Liver (tissue), 3 donors: ENCODE measurements at regions not wholly inside any gene's neighbourhood (a gene's known extent, or its start where the extent isn't known, plus 50 kb on each side); places are given as distances from the start of the nearest gene placed in this dataset.
"Not testable (repeated sequence)": the region's sequence is repeated elsewhere in the genome, so short reads cannot be mapped to it uniquely, and the experiment has no call there.

Source experiments
- EGR1 ChIP-seq, 2 donors: IDR thresholded peaks; 2 replicates each; pipeline ENCODE4 v1.6.1; 2016 to 2018; ENCODE audit warnings: antibody characterized with exemption in 2 of 2, low read depth in 2 of 2
- GABPA ChIP-seq, 2 donors: IDR thresholded peaks in 1 of 2; conservative IDR thresholded peaks in 1 of 2; 2 replicates each; pipeline ENCODE4 v1.6.1; 2016; ENCODE audit warnings: antibody characterized with exemption in 2 of 2, mild to moderate bottlenecking in 1 of 2, moderate library complexity in 1 of 2
- TAF1 ChIP-seq: conservative IDR thresholded peaks from 2 replicates; pipeline ENCODE4 v1.6.1; 2016; ENCODE audit warnings: antibody characterized with exemption, mild to moderate bottlenecking
- YY1 ChIP-seq: IDR thresholded peaks from 2 replicates; pipeline ENCODE4 v1.6.1; 2016; ENCODE audit warnings: antibody characterized with exemption, mild to moderate bottlenecking
- TF ChIP-seq, protein P1 (sequence below): IDR thresholded peaks from 2 replicates; pipeline ENCODE4 v1.6.1; 2016; ENCODE audit warnings: antibody characterized with exemption
- TF ChIP-seq, protein P2 (sequence below): fragments of 150-350 bp; IDR thresholded peaks from 2 replicates; pipeline ENCODE4 v1.5.1; 2017; ENCODE audit warnings: improper control_type of control experiment, low read depth, low read length; ENCODE audit not compliant: missing input control
- TF ChIP-seq, protein P3 (sequence below): IDR thresholded peaks from 2 replicates; pipeline ENCODE4 v1.6.1; 2016; ENCODE audit warnings: antibody characterized with exemption
- TF ChIP-seq, protein P4 (sequence below): IDR thresholded peaks from 2 replicates; pipeline ENCODE4 v1.6.1; 2016; ENCODE audit warnings: antibody characterized with exemption, mild to moderate bottlenecking
- donor health status: healthy.
- donor health status: healthy.

DNA sequence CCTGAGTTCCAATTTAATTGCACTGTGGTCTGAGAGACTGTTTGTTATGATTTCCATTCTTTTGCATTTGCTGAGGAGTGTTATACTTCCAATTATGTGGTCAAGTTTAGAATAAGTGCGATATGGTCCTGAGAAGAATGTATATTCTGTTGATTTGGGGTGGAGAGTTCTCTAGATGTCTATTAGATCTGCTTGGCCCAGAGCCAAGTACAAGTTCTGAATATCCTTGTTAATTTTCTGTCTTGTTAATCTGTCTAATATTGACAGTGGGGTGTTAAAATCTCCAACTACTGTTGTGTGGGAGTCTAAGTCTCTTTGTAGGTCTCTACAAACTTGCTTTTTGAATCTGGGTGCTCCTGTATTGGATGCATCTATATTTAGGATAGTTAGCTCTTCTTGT lies 146.1 kb downstream of the WNT7A start:
- TF ChIP-seq, protein P1, sequence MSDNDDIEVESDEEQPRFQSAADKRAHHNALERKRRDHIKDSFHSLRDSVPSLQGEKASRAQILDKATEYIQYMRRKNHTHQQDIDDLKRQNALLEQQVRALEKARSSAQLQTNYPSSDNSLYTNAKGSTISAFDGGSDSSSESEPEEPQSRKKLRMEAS = not testable (repeated sequence)
- TF ChIP-seq, protein P2, sequence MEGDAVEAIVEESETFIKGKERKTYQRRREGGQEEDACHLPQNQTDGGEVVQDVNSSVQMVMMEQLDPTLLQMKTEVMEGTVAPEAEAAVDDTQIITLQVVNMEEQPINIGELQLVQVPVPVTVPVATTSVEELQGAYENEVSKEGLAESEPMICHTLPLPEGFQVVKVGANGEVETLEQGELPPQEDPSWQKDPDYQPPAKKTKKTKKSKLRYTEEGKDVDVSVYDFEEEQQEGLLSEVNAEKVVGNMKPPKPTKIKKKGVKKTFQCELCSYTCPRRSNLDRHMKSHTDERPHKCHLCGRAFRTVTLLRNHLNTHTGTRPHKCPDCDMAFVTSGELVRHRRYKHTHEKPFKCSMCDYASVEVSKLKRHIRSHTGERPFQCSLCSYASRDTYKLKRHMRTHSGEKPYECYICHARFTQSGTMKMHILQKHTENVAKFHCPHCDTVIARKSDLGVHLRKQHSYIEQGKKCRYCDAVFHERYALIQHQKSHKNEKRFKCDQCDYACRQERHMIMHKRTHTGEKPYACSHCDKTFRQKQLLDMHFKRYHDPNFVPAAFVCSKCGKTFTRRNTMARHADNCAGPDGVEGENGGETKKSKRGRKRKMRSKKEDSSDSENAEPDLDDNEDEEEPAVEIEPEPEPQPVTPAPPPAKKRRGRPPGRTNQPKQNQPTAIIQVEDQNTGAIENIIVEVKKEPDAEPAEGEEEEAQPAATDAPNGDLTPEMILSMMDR = not testable (repeated sequence)
- TF ChIP-seq YY1; EGR1 (IDR thresholded peaks at IDR 0.05; ENCODE audit: low read depth in 2 of 2); TAF1; GABPA (IDR thresholded peaks at IDR 0.05 in 1 of 2, conservative IDR thresholded peaks at IDR 0.05 in 1 of 2): not testable (repeated sequence)
- TF ChIP-seq, protein P3, sequence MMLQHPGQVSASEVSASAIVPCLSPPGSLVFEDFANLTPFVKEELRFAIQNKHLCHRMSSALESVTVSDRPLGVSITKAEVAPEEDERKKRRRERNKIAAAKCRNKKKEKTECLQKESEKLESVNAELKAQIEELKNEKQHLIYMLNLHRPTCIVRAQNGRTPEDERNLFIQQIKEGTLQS = not testable (repeated sequence)
- TF ChIP-seq, protein P4, sequence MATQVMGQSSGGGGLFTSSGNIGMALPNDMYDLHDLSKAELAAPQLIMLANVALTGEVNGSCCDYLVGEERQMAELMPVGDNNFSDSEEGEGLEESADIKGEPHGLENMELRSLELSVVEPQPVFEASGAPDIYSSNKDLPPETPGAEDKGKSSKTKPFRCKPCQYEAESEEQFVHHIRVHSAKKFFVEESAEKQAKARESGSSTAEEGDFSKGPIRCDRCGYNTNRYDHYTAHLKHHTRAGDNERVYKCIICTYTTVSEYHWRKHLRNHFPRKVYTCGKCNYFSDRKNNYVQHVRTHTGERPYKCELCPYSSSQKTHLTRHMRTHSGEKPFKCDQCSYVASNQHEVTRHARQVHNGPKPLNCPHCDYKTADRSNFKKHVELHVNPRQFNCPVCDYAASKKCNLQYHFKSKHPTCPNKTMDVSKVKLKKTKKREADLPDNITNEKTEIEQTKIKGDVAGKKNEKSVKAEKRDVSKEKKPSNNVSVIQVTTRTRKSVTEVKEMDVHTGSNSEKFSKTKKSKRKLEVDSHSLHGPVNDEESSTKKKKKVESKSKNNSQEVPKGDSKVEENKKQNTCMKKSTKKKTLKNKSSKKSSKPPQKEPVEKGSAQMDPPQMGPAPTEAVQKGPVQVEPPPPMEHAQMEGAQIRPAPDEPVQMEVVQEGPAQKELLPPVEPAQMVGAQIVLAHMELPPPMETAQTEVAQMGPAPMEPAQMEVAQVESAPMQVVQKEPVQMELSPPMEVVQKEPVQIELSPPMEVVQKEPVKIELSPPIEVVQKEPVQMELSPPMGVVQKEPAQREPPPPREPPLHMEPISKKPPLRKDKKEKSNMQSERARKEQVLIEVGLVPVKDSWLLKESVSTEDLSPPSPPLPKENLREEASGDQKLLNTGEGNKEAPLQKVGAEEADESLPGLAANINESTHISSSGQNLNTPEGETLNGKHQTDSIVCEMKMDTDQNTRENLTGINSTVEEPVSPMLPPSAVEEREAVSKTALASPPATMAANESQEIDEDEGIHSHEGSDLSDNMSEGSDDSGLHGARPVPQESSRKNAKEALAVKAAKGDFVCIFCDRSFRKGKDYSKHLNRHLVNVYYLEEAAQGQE = not testable (repeated sequence)
